ENCODE measurements at regions not wholly inside any gene's neighbourhood (a gene's known extent, or its start where the extent isn't known, plus 50 kb on each side); places are given as distances from the start of the nearest gene placed in this dataset.

DNA sequence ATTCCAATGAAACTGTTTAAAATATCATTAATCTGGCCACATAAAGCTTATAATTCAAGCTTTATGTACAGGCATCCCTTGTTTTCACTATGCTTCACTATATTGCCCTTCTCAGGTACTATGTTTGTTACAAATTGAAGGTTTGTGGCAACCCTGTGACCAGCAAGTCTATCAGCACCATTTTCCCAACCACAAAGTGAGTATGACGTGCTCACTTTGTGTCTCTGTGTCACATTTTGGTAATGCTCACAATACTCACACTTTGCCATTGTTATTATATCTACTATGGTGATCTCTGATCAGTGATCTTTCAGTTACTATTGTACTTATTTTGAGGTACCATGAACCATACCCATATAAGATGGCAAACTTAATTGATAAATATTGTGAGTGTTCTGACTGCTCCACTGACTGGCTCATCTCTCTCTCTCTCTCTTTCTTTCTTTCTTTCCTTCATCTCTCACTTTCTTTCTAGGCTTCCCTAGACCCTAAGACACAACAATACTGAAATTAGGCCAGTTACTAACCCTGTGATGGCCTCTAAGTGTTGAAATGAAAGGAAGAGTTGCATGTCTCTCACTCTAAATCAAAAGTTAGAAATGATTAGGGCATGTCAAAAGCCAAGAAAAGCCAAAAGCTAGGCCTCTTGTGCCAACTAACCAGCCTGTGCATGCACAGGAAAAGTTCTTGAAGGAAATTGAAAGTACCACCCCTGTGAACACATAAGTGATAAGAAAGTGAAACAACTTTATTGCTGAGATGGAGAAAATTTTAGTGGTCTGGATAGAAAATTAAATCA is 227.9 kb downstream of the BCAS1 start:
- DNase-seq (ENCODE audit: low spot score), result no peak
- TF ChIP-seq, protein P1, sequence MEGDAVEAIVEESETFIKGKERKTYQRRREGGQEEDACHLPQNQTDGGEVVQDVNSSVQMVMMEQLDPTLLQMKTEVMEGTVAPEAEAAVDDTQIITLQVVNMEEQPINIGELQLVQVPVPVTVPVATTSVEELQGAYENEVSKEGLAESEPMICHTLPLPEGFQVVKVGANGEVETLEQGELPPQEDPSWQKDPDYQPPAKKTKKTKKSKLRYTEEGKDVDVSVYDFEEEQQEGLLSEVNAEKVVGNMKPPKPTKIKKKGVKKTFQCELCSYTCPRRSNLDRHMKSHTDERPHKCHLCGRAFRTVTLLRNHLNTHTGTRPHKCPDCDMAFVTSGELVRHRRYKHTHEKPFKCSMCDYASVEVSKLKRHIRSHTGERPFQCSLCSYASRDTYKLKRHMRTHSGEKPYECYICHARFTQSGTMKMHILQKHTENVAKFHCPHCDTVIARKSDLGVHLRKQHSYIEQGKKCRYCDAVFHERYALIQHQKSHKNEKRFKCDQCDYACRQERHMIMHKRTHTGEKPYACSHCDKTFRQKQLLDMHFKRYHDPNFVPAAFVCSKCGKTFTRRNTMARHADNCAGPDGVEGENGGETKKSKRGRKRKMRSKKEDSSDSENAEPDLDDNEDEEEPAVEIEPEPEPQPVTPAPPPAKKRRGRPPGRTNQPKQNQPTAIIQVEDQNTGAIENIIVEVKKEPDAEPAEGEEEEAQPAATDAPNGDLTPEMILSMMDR (conservative IDR thresholded peaks at IDR 0.05; ENCODE audit: low read depth), result no peak
- POLR2A ChIA-PET (ENCODE audit: low non-redundant PET), result no interaction called here
- H3K27ac ChIP-seq, result peak overlapping the region; percentile 65
- CTCF ChIA-PET, result interaction anchor here (0.7 kb wide), 1 partner anchor 891 kb away, joined by 5 read pairs; no protein-coding TSS in a partner anchor

DNA sequence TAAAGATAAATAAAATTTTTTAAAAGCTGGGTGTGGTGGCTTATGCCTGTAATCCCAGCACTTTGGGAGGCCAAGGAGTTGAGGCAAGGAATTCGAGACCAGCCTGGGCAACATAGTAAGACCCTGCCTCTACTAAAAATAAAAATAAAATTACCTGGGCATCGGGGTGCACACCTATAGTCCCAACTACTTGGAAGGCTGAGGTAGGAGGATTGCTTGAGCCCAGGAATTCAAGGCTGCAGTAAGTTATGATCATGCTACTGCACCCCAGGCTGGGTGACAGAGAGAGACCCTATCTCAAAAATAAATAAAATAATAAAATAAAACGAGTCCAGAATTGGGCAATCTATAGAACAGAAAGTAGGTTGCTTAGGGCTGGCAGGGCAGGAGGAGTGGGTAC is 228.7 kb downstream of the BCAS1 start:
- no peak overlapping the region for H3K27ac ChIP-seq
- ChIA-PET POLR2A (ENCODE audit: low non-redundant PET) (no interaction called here), CTCF (no interaction called here)
- TF ChIP-seq, protein P1 (conservative IDR thresholded peaks at IDR 0.05; ENCODE audit: low read depth), result no peak
- no peak for DNase-seq (ENCODE audit: low spot score)

DNA sequence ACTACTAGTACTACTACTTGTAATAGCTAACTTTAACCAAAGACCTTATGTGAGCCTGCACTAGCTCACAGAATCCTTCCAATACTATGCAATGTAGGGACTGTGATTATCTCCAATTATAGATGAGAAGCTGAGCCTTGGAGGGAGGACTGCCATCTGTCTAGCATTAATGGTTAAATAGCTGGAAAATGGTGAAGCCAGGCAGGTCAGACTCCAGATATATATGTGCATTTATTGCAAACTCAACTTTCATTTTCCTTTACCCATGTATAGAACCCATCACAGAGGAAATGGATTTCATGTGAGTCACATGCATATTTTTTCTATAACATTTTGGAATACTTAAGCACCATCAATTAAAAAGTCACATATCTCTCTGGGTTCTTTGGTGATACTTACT is 229.9 kb downstream of the BCAS1 start:
- TF ChIP-seq, protein P1 (conservative IDR thresholded peaks at IDR 0.05; ENCODE audit: low read depth), result no peak
- no peak overlapping the region for H3K27ac ChIP-seq
- DNase-seq (ENCODE audit: low spot score), result no peak
- ChIA-PET POLR2A (ENCODE audit: low non-redundant PET) (interaction anchor here (0.6 kb wide), 1 partner anchor 25 kb away, joined by 3 read pairs; no protein-coding TSS in a partner anchor), CTCF (interaction anchor here (0.6 to 0.7 kb wide), 2 partner anchors 55 to 60 kb away, joined by 4 read pairs; no protein-coding TSS in a partner anchor)

DNA sequence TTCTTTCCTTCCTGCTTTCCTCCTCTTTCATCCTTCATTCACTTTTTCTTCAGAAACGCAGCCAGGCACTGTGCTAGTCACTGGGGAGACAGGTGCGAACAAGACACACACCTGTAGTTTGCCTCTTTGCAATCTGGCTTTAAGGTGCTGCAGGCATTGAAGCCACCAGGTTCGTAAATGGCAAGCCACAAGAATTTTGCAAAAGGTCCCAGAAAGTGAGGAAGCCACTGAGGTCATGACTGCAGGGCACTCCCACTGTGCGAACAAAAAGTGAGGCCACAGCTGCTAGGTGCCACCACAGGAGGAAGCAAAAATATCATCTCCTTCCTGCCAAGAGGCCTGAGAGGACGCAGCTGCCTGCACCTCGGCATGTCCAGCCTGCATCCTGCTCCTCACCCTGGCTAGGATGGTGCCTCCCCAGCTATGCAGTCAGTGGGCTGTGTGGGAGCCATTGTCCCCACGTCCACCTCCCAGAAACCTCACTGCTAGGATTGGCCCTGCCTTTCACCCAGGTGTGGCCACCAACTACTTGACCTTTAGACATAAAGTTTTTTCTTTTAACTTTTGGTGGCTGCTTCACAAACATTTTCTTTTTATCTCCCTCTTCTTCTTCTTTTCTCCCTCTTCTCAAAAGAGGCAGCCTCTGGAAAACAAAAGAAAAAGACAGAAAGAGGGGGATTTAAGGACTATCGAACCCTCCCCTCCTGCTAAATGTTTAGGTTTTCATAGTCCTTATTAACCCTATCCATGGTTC is 230.8 kb downstream of the BCAS1 start:
- CTCF ChIA-PET, result interaction anchor here (0.7 kb wide), 1 partner anchor 54 kb away, joined by 4 read pairs; no protein-coding TSS in a partner anchor
- DNase-seq (ENCODE audit: low spot score), result no peak
- POLR2A ChIA-PET (ENCODE audit: low non-redundant PET), result no interaction called here
- H3K27ac ChIP-seq, result peak overlapping the region; percentile 10
- TF ChIP-seq, protein P1 (conservative IDR thresholded peaks at IDR 0.05; ENCODE audit: low read depth), result no peak

DNA sequence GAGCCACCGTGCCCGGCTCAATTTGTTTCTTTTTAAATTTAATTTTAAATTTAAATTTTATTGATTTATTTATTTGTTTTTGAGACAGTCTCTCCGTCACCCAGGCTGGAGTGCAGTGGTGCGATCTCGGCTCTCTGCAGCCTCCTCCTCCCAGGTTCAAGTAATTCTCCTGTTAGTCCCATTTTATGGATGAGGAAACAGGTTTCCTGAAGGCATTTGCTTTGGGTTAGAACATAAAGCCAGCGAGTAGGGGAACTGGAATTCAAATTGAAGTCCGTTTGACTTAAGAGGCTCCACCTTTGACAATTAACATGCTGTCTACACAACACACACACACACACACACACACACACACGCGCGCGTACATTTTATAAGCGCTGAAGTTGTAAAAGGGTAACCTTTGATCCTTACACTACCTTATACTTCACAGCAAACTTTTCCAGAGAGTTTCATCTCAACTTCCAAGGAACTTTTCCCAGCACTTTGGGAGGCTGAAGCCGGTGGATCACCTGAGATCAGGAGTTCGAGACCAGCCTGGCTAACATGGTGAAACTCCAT is 232.0 kb downstream of the BCAS1 start:
- TF ChIP-seq, protein P1 (conservative IDR thresholded peaks at IDR 0.05; ENCODE audit: low read depth), result no peak
- CTCF ChIA-PET, result no interaction called here
- H3K27ac ChIP-seq, result no peak overlapping the region
- DNase-seq (ENCODE audit: low spot score), result no peak
- POLR2A ChIA-PET (ENCODE audit: low non-redundant PET), result no interaction called here

DNA sequence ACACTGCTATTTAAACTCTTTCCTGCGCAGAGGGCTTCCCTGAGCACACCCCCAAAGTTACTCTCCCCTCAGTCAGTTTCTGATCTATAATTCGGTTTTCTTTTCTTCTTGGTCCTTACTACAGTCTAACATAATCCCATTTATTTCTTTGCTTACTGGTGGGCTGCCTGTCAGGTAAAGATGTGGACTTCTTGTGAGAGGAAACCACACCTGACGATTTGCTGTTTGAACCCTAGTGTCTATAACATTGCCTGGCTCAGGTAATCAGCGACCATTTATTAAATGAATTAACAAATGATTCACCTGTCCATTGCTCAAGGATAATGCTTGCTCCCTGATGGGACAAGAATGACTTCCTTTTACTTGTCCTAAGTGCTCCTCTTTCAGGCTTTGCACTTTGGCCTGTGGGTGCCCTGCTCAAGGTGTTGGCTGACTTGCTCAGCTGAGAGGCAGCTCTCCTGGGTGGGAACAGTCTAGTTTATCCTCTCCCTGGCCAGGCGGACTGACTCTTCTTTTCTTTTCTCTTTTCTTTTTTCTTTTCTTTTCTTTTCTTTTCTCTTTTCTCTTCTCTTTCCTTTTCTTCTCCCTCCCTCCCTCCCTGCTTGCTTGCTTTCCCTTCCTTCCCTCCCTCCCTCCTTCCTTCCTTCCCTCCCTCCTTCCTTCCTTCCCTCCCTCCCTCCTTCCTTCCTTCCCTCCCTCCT is 233.1 kb downstream of the BCAS1 start:
- ChIA-PET CTCF (interaction anchor here (0.6 kb wide), 1 partner anchor 25 kb away, joined by 5 read pairs; no protein-coding TSS in a partner anchor), POLR2A (ENCODE audit: low non-redundant PET) (no interaction called here)
- no peak for DNase-seq (ENCODE audit: low spot score)
- no peak overlapping the region for H3K27ac ChIP-seq
- TF ChIP-seq, protein P1 (conservative IDR thresholded peaks at IDR 0.05; ENCODE audit: low read depth), result no peak

Measured in RWPE1 (cell line).